ENCODE measurements at regions not wholly inside any gene's neighbourhood (a gene's known extent, or its start where the extent isn't known, plus 50 kb on each side); places are given as distances from the start of the nearest gene placed in this dataset.
"Not testable (repeated sequence)": the region's sequence is repeated elsewhere in the genome, so short reads cannot be mapped to it uniquely, and the experiment has no call there.

DNA sequence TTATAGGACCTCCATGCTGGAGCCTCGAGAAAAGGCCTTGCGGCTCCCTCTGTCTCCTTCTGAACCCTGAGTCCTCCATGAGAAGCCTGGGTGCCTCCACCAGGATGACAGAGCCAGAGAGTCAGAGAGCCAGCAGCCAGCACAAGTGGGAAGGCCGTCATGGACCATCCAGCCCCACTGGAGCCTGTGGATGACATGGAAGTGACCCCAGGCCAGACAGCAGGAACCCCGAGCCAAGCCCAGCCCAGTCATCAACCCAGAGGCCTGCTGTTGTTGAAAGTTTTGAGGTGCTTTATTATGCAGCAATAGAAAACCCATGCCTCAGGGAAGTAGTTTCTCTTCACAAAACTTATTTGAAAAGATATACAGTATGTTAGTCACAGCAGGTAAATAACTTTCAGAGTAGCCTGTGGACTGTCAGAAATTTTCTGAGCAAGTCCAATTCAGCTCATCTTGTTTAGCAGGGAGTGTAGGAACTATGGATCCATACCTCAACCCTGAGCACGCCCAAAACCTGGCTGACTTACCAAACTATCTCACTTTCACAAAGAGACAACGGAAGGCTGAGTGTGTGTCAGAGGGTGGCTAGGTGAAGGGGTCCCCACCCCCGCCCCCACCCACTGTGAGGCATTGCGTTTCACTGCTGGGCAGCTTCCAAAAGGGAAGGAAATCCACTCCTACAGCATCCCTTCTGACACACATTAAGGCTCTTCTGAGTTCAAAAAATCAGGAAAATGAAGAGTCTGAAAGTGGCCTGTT, 79.9 kb upstream of the NDUFV2 start:
- in situ Hi-C loops (cut with MboI; ENCODE audit: low pct_unique_long_range_greater_than_20kb, low sequenced_read_pairs) = no loop called here

DNA sequence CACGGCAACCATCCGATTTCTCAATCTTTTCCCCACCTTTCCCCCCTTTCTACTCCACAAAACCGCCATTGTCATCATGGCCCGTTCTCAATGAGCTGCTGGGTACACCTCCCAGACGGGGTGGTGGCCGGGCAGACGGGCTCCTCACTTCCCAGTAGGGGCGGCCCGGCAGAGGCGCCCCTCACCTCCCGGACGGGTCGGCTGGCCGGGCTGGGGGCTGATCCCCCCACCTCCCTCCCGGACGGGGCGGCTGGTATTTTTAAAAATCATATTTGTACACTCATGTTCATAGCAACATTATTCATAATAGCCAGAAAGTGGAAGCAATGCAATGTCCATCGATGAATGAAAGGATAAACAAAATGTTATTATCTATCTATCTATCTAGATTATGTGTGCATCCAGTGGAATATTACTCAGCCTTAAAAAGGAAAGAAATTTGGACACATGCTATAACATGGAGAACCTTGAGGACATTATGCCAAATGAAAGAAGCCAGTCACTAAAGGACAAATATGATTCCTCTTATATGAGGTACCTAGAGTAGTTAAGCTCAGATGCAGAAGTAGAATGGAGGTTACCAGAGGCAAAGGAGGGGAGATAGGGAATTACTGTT, 78.4 kb upstream of the NDUFV2 start:
- in situ Hi-C loops (cut with MboI; ENCODE audit: low pct_unique_long_range_greater_than_20kb, low sequenced_read_pairs); DNase-seq: not testable (repeated sequence)

More for the DNA sequence above, 79.9 kb upstream of the NDUFV2 start:
- no peak for DNase-seq

DNA sequence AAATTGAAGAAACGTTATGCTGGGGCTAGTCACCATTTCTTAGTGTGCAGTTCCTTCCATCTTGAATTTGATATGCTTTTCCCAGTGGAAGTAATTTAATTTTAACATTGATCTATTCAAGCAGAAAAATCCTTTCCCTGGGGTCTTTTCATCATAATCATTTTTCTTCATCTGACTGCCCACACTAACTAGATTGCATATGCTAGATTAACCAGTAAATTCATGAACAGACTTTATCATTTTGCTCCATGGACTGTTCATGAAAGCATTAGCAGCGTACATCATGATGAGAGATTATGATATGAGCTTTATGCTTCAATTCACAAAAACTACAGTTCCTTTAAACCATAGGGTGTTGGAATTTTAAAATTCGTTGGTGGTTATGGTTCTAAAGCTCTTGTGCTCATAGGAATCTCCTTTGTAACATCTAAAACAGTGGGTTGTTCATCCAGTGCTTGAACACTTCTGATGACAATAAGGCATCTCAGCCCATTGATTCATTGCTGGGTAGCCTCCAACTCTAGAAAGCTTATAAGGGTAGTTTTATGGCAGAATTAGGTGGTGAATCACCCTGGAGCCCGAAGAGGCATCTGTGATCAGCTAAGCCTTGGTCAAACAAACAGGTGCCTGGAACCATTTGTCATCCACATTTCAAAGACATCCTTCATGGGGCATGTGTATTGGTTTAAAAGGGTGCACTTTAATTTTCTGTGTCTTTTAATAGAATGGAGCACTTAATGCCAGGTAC, 77.2 kb upstream of the NDUFV2 start:
- in situ Hi-C loops (cut with MboI; ENCODE audit: low pct_unique_long_range_greater_than_20kb, low sequenced_read_pairs) = no loop called here
- no peak for DNase-seq

DNA sequence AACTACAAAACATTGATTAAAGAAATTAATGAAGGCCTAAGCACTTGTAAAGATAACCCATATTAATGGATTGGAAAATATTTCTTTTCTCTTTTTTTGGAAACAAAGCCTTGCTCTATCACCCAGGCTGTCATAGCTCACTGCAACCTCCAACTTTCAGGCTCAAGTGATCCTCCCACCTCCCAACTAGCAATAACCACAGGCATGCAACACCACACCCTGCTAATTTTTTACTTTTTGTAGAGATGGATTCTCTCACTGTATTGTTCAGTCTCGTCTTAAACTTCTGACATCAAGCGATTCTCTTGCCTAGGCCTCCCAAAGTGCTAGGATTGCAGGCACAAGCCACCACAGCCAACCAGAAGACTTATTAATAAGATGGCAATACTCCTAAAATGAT, 73.4 kb upstream of the NDUFV2 start:
- no peak for DNase-seq
- in situ Hi-C loops (cut with MboI; ENCODE audit: low pct_unique_long_range_greater_than_20kb, low sequenced_read_pairs) = no loop called here

DNA sequence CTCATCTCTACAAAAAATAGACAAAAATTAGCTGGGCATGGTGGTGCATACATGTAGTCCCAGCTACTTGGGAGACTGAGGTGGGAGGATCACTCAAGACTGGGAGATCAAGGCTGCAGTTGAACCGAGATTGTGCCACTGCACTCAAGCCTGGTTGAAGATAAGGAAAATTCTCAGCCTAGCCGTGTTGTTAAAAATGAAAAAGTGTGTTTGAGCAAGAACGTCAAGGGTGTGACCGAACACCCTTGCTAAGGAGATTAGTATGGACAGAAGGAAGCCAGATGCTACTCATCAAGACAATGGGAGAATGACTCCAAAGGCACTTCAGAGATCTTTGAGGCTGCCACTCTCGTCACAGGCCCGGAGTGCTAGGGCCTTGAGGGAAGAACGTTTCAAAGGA, 70.0 kb upstream of the NDUFV2 start:
- no peak for DNase-seq
- in situ Hi-C loops (cut with MboI; ENCODE audit: low pct_unique_long_range_greater_than_20kb, low sequenced_read_pairs) = no loop called here

DNA sequence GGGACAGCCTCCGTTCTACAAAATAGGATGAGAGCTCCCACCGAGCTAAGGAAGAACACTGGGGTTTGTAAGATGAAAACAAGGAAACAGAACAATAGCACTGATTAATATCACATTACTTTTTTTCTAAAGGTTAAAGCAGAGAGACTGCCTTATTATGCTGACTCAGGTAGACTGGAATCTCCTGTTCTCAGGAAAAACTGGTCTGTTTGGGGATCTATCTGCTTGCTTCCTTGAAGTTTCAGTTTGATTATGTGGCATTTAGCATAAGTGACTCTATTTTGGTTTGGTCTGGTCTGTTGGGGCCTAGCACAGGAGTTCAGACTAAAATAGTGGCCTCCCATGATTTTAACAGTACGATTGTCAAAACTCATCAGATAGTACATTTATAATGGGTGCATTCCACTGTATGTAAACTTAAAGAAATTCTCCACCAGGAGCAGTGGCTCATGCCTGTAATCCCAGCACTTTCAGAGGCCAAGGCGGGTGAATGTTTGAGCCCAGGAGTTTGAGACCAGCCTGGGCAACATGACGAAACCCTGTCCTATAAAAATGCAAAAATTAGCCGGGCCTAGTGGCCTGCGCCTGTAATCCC, 64.1 kb upstream of the NDUFV2 start:
- in situ Hi-C loops (cut with MboI; ENCODE audit: low pct_unique_long_range_greater_than_20kb, low sequenced_read_pairs) = no loop called here
- no peak for DNase-seq

DNA sequence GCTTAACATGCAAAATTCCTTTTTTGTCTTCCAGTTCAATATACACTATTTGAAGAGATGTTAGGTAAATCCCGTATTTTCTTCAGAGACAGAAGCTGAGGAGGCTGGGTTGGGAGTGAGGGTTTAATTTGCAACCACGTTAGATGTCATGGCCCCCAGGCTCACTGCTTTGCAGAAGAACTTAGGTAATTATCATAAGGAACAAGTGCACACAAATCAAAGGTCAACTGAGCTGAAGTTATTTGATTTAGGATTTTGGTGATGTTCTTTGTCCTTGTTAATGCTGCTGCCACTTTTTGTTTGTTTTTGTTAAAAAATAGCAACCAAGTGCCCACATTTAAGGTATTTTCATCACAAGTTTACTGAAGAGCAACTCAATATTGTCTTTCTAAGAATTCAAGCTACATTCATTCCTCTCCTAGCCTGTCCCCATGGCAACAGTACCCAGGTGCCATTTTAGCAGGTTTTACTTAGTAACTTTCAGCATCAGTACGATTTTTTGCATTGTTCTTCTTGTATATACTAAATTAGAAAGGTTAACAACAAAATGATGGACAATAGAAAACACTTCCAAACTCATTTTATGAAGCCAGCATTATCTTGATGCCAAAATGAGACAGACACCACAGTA, 62.9 kb upstream of the NDUFV2 start:
- in situ Hi-C loops (cut with MboI; ENCODE audit: low pct_unique_long_range_greater_than_20kb, low sequenced_read_pairs) = no loop called here
- no peak for DNase-seq

DNA sequence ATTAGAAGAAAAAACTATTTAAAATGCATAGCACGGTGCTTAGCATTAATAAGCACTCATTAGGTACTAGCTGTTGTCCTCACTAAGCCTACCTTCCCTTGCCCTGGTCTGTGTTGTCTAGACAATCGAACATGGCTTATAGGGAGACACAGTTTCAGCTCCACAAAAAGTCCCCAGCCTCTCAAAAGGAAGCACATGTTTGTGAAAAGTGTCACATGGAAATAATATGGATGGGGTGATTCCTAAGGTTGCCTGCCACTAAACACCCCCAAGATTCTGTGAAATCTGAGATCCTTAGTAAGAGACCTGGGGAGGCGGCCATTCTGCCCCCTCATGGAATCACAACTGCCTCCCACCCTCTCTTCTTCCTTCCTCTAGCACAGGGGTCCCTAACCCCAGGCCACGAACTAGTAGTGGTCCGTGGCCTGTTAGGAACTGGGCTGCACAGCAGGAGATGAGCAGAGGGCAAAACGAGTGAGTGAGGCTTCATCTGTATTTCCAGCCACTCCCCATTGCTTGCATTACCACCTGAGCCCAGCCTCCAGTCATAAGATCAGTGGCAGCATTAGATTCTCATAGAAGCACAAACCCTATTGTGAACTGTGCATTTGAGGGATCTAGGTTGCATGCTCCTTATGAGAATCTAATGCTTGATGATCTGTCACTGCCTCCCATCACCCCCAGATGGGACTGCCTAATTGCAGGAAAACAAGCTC, 59.6 kb upstream of the NDUFV2 start:
- no peak for DNase-seq
- in situ Hi-C loops (cut with MboI; ENCODE audit: low pct_unique_long_range_greater_than_20kb, low sequenced_read_pairs) = no loop called here

DNA sequence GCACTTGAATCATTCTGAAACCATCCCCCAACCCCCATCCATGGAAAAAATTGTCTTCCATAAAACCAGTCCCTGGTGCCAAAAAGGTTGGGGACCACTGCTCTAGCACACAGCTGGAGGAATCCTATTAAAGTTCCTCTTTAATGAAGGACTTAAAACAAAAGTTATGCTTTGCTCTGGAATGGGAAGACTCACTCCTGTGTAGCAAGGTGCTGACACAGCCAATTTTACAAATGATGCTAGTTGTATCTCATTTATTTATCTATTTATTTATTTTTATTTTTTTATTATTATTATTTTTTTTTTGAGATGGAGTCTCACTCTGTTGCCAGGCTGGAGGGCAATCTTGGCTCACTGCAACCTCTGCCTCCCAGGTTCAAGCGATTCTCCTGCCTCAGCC, 58.9 kb upstream of the NDUFV2 start:
- no peak for DNase-seq
- in situ Hi-C loops (cut with MboI; ENCODE audit: low pct_unique_long_range_greater_than_20kb, low sequenced_read_pairs) = no loop called here

DNA sequence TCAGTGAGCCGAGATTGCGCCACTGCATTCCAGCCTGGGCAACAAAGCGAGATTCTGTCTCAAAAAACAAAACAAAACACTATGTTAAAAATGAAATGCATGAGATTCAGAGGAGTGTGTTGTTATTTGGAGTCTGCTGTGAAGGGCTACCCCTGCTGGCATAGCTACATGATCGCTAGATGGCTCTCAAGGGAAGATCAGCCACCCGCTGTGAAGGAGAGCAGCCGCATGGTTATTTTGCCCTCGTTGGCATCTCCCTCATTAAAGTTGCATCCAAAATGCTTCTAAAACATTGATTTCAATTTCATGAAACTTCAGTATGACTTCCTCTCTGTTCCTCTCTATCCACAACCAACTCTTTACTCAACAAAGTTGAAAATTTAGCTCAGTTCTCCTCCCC, 54.8 kb upstream of the NDUFV2 start:
- in situ Hi-C loops (cut with MboI; ENCODE audit: low pct_unique_long_range_greater_than_20kb, low sequenced_read_pairs) = no loop called here
- DNase-seq = no peak

DNA sequence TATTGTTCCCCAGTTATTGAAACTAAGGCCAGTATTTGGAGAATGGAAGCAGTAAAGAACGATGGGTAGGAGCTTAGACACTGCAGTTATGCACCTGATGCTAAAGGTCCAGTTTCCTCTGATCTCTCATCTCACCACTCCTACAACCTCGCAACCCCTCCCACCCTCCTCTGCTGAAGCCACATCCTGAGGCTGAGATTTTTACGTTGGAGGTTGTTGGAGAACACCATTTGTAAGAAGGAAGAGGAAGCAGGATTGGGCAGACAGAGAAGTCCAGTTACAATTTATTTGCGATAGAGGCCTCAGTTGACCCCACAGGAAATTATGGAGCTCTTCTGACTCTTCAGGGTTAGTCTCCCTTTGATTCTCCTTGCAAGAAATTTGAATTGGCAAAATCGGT, 54.3 kb upstream of the NDUFV2 start:
- in situ Hi-C loops (cut with MboI; ENCODE audit: low pct_unique_long_range_greater_than_20kb, low sequenced_read_pairs) = no loop called here
- DNase-seq = no peak

DNA sequence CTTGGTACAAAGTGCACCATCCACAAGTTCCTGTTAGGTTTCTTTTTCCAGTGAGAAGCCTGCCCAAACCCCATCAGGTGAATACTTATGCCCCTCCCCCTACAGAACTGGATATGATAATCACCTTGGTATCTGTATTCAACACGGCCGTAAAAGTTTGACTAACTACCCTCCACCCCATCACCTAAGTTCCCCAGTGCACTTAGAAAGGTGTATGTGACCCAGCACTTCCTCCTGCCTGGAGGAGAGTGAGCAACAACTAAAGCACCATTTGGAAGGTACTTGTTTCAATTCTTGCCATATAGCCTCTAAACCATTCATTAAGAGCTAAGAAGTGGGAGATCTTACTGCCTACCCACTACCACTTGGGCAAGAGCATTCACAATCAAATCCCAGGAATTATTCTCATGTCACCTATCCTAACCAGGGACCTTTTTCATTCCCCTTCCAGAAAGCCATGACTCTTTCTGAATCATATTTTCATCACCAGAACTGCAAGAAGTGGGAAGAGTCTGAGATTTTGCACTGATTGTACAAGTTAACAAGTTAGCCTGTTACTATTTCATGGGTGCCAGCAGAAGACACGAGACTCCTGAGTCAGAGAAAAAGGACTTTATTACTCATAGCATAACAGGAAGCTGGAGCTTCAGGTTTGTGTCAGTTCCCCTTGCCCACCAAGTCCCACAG, 53.5 kb upstream of the NDUFV2 start:
- in situ Hi-C loops (cut with MboI; ENCODE audit: low pct_unique_long_range_greater_than_20kb, low sequenced_read_pairs) = no loop called here
- DNase-seq = no peak

DNA sequence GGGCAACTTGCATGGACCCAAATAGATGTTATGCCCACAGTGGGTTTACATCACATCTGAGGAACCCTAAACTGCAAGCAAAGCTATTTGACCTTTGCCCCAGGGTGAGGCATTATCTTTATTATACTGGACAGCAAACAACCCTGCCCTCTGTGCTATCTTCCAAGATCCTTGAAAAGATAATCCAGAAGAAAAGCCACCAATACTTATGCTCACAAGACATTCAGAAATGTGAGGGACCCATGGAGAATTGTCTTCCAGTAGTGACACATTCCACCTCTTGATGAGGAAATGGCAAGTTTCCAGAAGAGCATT, 53.0 kb upstream of the NDUFV2 start:
- in situ Hi-C loops (cut with MboI; ENCODE audit: low pct_unique_long_range_greater_than_20kb, low sequenced_read_pairs) = no loop called here
- DNase-seq = no peak

DNA sequence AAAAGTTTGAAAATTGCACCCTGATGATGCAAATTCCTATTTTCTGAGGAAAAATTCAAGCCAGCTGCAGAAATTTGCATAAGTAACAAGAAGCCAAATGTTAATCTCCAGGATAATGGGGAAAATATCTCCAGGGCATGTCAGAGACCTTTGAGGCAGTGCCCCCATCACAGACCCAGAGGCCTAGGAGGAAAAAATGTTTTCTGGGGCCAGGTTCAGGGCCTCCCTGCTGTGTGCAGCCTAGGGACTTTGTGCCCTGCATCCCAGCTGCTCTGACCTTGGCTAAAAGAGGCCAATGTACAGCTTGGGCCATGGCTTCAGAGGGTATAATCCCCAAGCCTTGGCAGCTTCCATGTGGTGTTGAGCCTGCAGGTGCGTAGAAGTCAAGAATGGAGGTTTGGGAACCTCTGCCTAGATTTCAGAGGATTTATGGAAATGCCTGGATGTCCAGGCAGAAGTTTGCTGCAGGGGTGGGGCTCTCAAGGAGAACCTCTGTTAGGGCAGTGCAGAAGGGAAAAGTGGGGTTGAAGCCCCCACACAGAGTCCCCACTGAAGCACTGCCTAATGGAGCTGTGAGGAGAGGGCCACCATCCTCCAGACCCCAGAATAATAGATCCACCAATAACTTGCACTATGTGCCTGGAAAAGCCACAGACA, 51.7 kb upstream of the NDUFV2 start:
- in situ Hi-C loops (cut with MboI; ENCODE audit: low pct_unique_long_range_greater_than_20kb, low sequenced_read_pairs); DNase-seq: not testable (repeated sequence)
